EH (cell line): ENCODE measurements at regions not wholly inside any gene's neighbourhood (a gene's known extent, or its start where the extent isn't known, plus 50 kb on each side); places are given as distances from the start of the nearest gene placed in this dataset.

ENCODE experiments used
- DNase-seq: peaks from one replicate; pipeline ENCODE4 v3.0.0-alpha.2; 2015; ENCODE audit warnings: low read depth

GRCh38 chr5:148950471-148950863 lies 112.4 kb downstream of the SH3TC2 start:
- no peak for DNase-seq

GRCh38 chr5:148950892-148951291 lies 112.0 kb downstream of the SH3TC2 start:
- no peak for DNase-seq

DNA sequence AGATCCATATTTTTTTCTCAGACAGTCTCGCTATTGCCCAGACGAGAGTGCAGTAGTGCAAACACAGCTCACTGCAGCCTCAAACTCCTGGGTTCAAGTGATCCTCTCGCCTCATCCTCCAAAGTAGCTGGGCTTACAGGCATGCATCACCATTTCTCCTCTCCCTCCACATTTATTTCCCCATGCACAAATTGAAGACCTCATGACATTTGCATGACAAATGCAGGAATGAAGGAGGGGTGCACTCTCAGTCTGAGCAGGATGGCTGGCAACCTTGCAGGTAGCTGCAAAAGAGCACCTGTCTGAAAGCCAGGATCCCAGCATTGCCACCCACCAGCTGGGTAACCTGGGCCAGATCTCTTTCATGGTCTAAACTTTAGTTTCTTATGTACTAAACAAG lies 111.2 kb downstream of the SH3TC2 start:
- DNase-seq, result no peak

GRCh38 chr5:148952097-148952867 lies 110.6 kb downstream of the SH3TC2 start:
- no peak for DNase-seq

DNA sequence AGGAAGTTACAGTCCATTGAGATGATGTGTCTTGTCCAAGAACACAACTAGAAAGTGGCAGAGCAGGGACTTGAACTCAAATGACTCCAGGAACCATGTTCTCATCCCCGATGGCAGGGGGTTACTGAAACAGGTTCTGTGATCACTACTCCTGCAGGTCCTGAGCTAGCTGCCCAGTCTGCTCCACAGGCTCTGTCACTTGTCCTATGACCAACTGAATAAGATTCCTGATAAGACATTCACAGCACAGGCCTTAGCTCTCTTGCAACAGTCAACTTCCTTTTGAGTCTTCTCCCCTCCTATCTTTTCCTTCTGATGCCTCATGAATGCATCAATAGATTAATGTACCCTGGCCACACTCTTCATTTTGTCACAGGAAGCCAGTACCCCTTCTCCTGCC lies 109.2 kb downstream of the SH3TC2 start:
- DNase-seq, result no peak
